ENCODE measurements at regions not wholly inside any gene's neighbourhood (a gene's known extent, or its start where the extent isn't known, plus 50 kb on each side); places are given as distances from the start of the nearest gene placed in this dataset.

GRCh38 chr10:42112331-42113157 is 525.8 kb downstream of the ZNF33B start:
- TF ChIP-seq CTCF (IDR thresholded peaks at IDR 0.05; ENCODE audit: extremely low read depth in 1 of 2, insufficient read depth in 1 of 2, low read depth in 1 of 2, low read length in 2 of 2) (no peak), POLR2A (IDR thresholded peaks at IDR 0.05; ENCODE audit: low read depth, low read length) (no peak), MYC (IDR thresholded peaks at IDR 0.05; ENCODE audit: low read depth, low read length) (no peak), POLR2AphosphoS5 (IDR thresholded peaks at IDR 0.05; ENCODE audit: insufficient read depth, low read depth, low read length) (no peak), EZH2 (IDR thresholded peaks at IDR 0.05; ENCODE audit: borderline replicate concordance, low read depth, low read length, severe bottlenecking) (no peak), MAX (IDR thresholded peaks at IDR 0.05; ENCODE audit: insufficient read depth, insufficient read length) (no peak), FOS (IDR thresholded peaks at IDR 0.05; ENCODE audit: borderline replicate concordance, insufficient read depth, low read length) (no peak), JUN (IDR thresholded peaks at IDR 0.05; ENCODE audit: borderline replicate concordance, insufficient read depth, insufficient read length, low read depth) (no peak), GATA2 (IDR thresholded peaks at IDR 0.05; ENCODE audit: insufficient read depth, insufficient read length, low read depth, low read length) (no peak)
